HepG2 (cell line): ENCODE measurements at regions not wholly inside any gene's neighbourhood (a gene's known extent, or its start where the extent isn't known, plus 50 kb on each side); places are given as distances from the start of the nearest gene placed in this dataset.

Experiments
- ATAC-seq: fragments of 200-7000 bp; cut with Tn5 transposase; 3 replicates; pipeline ENCODE4 v1.9.1; 2020; ENCODE audit warnings: mild to moderate bottlenecking, moderate library complexity
- BruUV-seq: library from RNA; stranded (reverse); fragments of 400-500 nt; replicated peaks from 2 replicates; lab custom pipeline; 2021; lab: Mats Ljungman, UMichigan
- CTCF ChIA-PET: fragments of 300-600 bp; formaldehyde crosslinking; extraction: SDS; loops from one replicate; lab custom pipeline; 2021; ENCODE audit warnings: low total read pairs, inconsistent platforms, low intra/inter-chr PET ratio; lab: Yijun Ruan, JAX
- POLR2A ChIA-PET: fragments of 350-600 bp; sonication (Branson Sonifier 250); formaldehyde crosslinking; loops from one replicate; lab custom pipeline; 2020; ENCODE audit warnings: antibody characterized with exemption, inconsistent platforms; lab: Yijun Ruan, JAX
- DNase-seq: peaks from one replicate; pipeline ENCODE4 v3.0.0-alpha.2; 2015; ENCODE audit warnings: low spot score
- FAIRE-seq: peaks from 3 replicates; lab custom pipeline; 2011; peaks lifted over from hg19 to GRCh38; lab: Jason Lieb, UNC
- H2AFZ ChIP-seq: one replicate; pipeline ENCODE4 v1.6.1; 2011; ENCODE audit warnings: low read length, inconsistent platforms
- H3K27ac ChIP-seq: fragments of 300-600 bp; 3 replicates; pipeline ENCODE4 v1.8.0; 2011; ENCODE audit warnings: mixed run types, mild to moderate bottlenecking, mixed read lengths, low read length, inconsistent platforms; ENCODE audit not compliant: insufficient read depth; ENCODE audit errors: extremely low read length
- H3K27me3 ChIP-seq, 2 experiments: fragments of 200-600 bp in 1 of 2; 2 replicates in 1 of 2; 3 replicates in 1 of 2; pipeline versions ENCODE4 v1.6.0 to v1.8.0; 2011; ENCODE audit warnings: low read length in 2 of 2, mild to moderate bottlenecking in 2 of 2, moderate library complexity in 2 of 2, inconsistent platforms in 1 of 2; ENCODE audit not compliant: insufficient read depth in 2 of 2, control insufficient read depth in 1 of 2
- H3K36me3 ChIP-seq, 2 experiments: fragments of 200-600 bp in 1 of 2; replicated peaks in 1 of 2; 2 replicates in 1 of 2; 3 replicates in 1 of 2; pipeline versions ENCODE4 v1.5.1 to v1.8.0; 2011; ENCODE audit warnings: low read length in 2 of 2, inconsistent platforms in 1 of 2; ENCODE audit not compliant: insufficient read depth in 2 of 2, control insufficient read depth in 1 of 2
- H3K4me1 ChIP-seq: 2 replicates; pipeline ENCODE4 v1.5.1; 2012; ENCODE audit warnings: low read length, inconsistent platforms; ENCODE audit not compliant: insufficient read depth
- H3K4me2 ChIP-seq: 2 replicates; pipeline ENCODE4 v1.6.0; 2011; ENCODE audit warnings: low read depth, low read length, inconsistent platforms
- H3K4me3 ChIP-seq, 3 experiments: fragments of 200-600 bp in 1 of 3; sonication (generic), shearing (Covaris generic) in 1 of 3; replicated peaks in 1 of 3; 2 replicates each; pipeline ENCODE4 v1.5.1; 2011 to 2016; ENCODE audit warnings: low read length in 3 of 3, inconsistent platforms in 2 of 3, low read depth in 2 of 3, mild to moderate bottlenecking in 2 of 3, control low read depth in 1 of 3, mixed read lengths in 1 of 3; ENCODE audit not compliant: insufficient read depth in 1 of 3
- H3K79me2 ChIP-seq: one replicate; pipeline ENCODE4 v1.6.1; 2011; ENCODE audit warnings: low read length, inconsistent platforms; ENCODE audit not compliant: insufficient read depth
- H3K9ac ChIP-seq: 2 replicates; pipeline ENCODE4 v1.6.0; 2011; ENCODE audit warnings: mild to moderate bottlenecking, low read depth, low read length, inconsistent platforms; ENCODE audit not compliant: insufficient read depth
- H3K9me3 ChIP-seq: 2 replicates; pipeline ENCODE4 v1.5.1; 2012; ENCODE audit warnings: mild to moderate bottlenecking, low read length
- H4K20me1 ChIP-seq: 2 replicates; pipeline ENCODE4 v1.6.0; 2011; ENCODE audit warnings: inconsistent platforms, mild to moderate bottlenecking, low read length, moderate library complexity; ENCODE audit not compliant: insufficient read depth
- AKNA ChIP-seq: sonication (generic); formaldehyde crosslinking; IDR thresholded peaks from 2 replicates; pipeline ENCODE4 v1.4.0; 2020; ENCODE audit warnings: missing genetic modification reagents, borderline replicate concordance
- ATF2 ChIP-seq: sonication (generic); formaldehyde crosslinking; IDR thresholded peaks from 2 replicates; pipeline ENCODE4 v1.4.0; 2020; ENCODE audit warnings: missing genetic modification reagents
- MLXIP ChIP-seq: sonication (generic); formaldehyde crosslinking; IDR thresholded peaks from 2 replicates; pipeline ENCODE4 v1.9.0; 2021; ENCODE audit warnings: missing genetic modification reagents, borderline replicate concordance
- SNAI1 ChIP-seq: sonication (generic); formaldehyde crosslinking; IDR thresholded peaks from 2 replicates; pipeline ENCODE4 v1.5.0; 2020; ENCODE audit warnings: mild to moderate bottlenecking, missing genetic modification reagents, borderline replicate concordance
- STAG1 ChIP-seq: sonication (generic); formaldehyde crosslinking; IDR thresholded peaks from 2 replicates; pipeline ENCODE4 v1.4.0; 2020; ENCODE audit warnings: missing genetic modification reagents
- THAP11 ChIP-seq: IDR thresholded peaks from 2 replicates; pipeline ENCODE4 v1.6.1; 2016; ENCODE audit warnings: missing biosample characterization, missing genetic modification reagents
- THRA ChIP-seq: sonication (generic); formaldehyde crosslinking; IDR thresholded peaks from 2 replicates; pipeline ENCODE4 v1.4.0; 2020; ENCODE audit warnings: missing genetic modification reagents, borderline replicate concordance
- TSC22D2 ChIP-seq: sonication (generic); formaldehyde crosslinking; IDR thresholded peaks from 2 replicates; pipeline ENCODE4 v1.5.1; 2020; ENCODE audit warnings: missing genetic modification reagents, mild to moderate bottlenecking, borderline replicate concordance
- ZGPAT ChIP-seq: IDR thresholded peaks from 2 replicates; pipeline ENCODE4 v1.6.1; 2016; ENCODE audit warnings: mild to moderate bottlenecking
- ZNF235 ChIP-seq: sonication (generic); formaldehyde crosslinking; IDR thresholded peaks from 2 replicates; pipeline ENCODE4 v1.8.1; 2023; ENCODE audit warnings: mild to moderate bottlenecking, missing genetic modification reagents, borderline replicate concordance
- ZNF256 ChIP-seq: sonication (generic); formaldehyde crosslinking; conservative IDR thresholded peaks from 2 replicates; pipeline ENCODE4 v1.4.0; 2020; ENCODE audit warnings: missing genetic modification reagents
- ZNF292 ChIP-seq: sonication (generic); formaldehyde crosslinking; IDR thresholded peaks from 2 replicates; pipeline ENCODE4 v1.8.1; 2022; ENCODE audit warnings: mild to moderate bottlenecking, low read depth, missing genetic modification reagents, borderline replicate concordance
- ZZZ3 ChIP-seq: sonication (generic); formaldehyde crosslinking; IDR thresholded peaks from 2 replicates; pipeline ENCODE4 v1.4.0; 2020; ENCODE audit warnings: missing genetic modification reagents, mild to moderate bottlenecking, borderline replicate concordance
- WGBS: methylation state at CpG from one replicate; pipeline ENCODE4 v1.1.6; 2017; ENCODE audit warnings: low lambda C conversion rate; 5-methylcytosine and 5-hydroxymethylcytosine counted together
- in situ Hi-C: cut with HindIII; loops from 2 replicates; pipeline ENCODE4 v1.10.0; 2017; ENCODE audit warnings: low pct_unique_long_range_greater_than_20kb; ENCODE audit not compliant: extremely low pct_ligation_motif_present
- intact Hi-C: fragments of 100-400 bp; cut with micrococcal nuclease; formaldehyde crosslinking; loops from one replicate; pipeline ENCODE4 v1.10.0; 2022; ENCODE audit not compliant: unreplicated experiment

- H4K20me1 ChIP-seq = no peaks in the 10 kb centered on the region
- intact Hi-C loops = no loop called here
- BruUV-seq = no TSS peak
- WGBS = 0% methylated on average over 4 of the region's 4 CpGs
- no peak overlapping the region for H2AFZ ChIP-seq
- H3K27ac ChIP-seq = no peak overlapping the region
- ATAC-seq (no peak), FAIRE-seq (no peak), DNase-seq (no peak)
- no peaks in the 10 kb centered on the region for H3K27me3 ChIP-seq
- no peak overlapping the region for H3K4me2 ChIP-seq
- ChIA-PET POLR2A (no interaction called here), CTCF (no interaction called here)
- H3K36me3 ChIP-seq = no peaks in the 10 kb centered on the region
- TF ChIP-seq ZNF256 (CRISPR knock-in tag) (no peak), ZGPAT (CRISPR knock-in tag) (no peak), THRA (CRISPR knock-in tag) (no peak), THAP11 (CRISPR knock-in tag) (no peak), ZNF235 (no peak), TSC22D2 (CRISPR knock-in tag) (no peak), ATF2 (CRISPR knock-in tag) (no peak), AKNA (CRISPR knock-in tag) (no peak), ZZZ3 (CRISPR knock-in tag) (no peak), STAG1 (CRISPR knock-in tag) (no peak), SNAI1 (CRISPR knock-in tag) (no peak), ZNF292 (CRISPR knock-in tag) (no peak), MLXIP (no peak)
- TF ChIP-seq, all 625 proteins: peak for 0
- Histone ChIP-seq H3K9me3 (no peaks in the 10 kb centered on the region), H3K4me3 (no peak overlapping the region), H3K79me2 (no peaks in the 10 kb centered on the region), H3K9ac (no peak overlapping the region), H3K4me1 (no peaks in the 10 kb centered on the region)
- in situ Hi-C loops = no loop called here
Observed at GRCh38 chr13:89457977-89458376, 1786.8 kb downstream of the SLITRK5 start.
